ENCODE measurements at regions not wholly inside any gene's neighbourhood (a gene's known extent, or its start where the extent isn't known, plus 50 kb on each side); places are given as distances from the start of the nearest gene placed in this dataset.

GRCh38 chr10:3867454-3868270 lies 82.7 kb upstream of the KLF6 start:
- no peak overlapping the region for H3K4me2 ChIP-seq (ENCODE audit: insufficient read depth, low read length)
- H3K9ac ChIP-seq (ENCODE audit: insufficient read depth in 1 of 2, low read depth in 2 of 2, low read length in 2 of 2): no peak overlapping the region
- intact Hi-C loops (cut with micrococcal nuclease): no loop called here
- H3K4me3 ChIP-seq: no peak overlapping the region
- no peaks in the 10 kb centered on the region for H3K9me3 ChIP-seq (replicated peaks; ENCODE audit: control insufficient read depth, insufficient read depth, low read depth, low read length)
- DNase-seq (ENCODE audit: extremely low read depth in 1 of 4, low spot score in 3 of 4) (no peak), FAIRE-seq (no peak), ATAC-seq (no peak)
- H4K20me1 ChIP-seq (replicated peaks; ENCODE audit: control insufficient read depth, insufficient read depth, low read length): no peaks in the 10 kb centered on the region
- 33% methylated on average over 3 of the region's 3 CpGs for WGBS (ENCODE audit: insufficient coverage, low coverage, missing lambda C conversion rate)
- no peak overlapping the region for H2AFZ ChIP-seq (ENCODE audit: low read depth, low read length)
- POLR2A ChIA-PET: no interaction called here
- H3K4me1 ChIP-seq (replicated peaks in 1 of 2; ENCODE audit: control insufficient read depth in 2 of 2, insufficient read depth in 2 of 2, low read length in 2 of 2): peaks cover 3 to 4% of the 10 kb centered on the region in 2 experiments; a peak in 3 of 5 replicates
- TF ChIP-seq RBBP5 (IDR thresholded peaks at IDR 0.05; ENCODE audit: borderline replicate concordance, insufficient read depth, low read length, poor library complexity, severe bottlenecking): no peak
- TF ChIP-seq, protein P1, sequence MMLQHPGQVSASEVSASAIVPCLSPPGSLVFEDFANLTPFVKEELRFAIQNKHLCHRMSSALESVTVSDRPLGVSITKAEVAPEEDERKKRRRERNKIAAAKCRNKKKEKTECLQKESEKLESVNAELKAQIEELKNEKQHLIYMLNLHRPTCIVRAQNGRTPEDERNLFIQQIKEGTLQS (IDR thresholded peaks at IDR 0.05): 0 out of 2 replicates have a peak, but pooled peaks have one; percentile 9
- TF ChIP-seq, protein P1 (CRISPR knock-in tag; conservative IDR thresholded peaks at IDR 0.05): no peak
- H3K27me3 ChIP-seq (ENCODE audit: control insufficient read depth in 2 of 2, insufficient read depth in 2 of 2, low read length in 2 of 2): no peaks in the 10 kb centered on the region
- H3K79me2 ChIP-seq (ENCODE audit: control insufficient read depth, insufficient read depth, low read length): no peaks in the 10 kb centered on the region
- BruUV-seq (replicated peaks): no TSS peak
- CTCF ChIA-PET (ENCODE audit: low intra/inter-chr PET ratio): no interaction called here
- in situ Hi-C loops (cut with MboI): no loop called here
- H3K9me1 ChIP-seq (ENCODE audit: control insufficient read depth, insufficient read depth, low read length): no peaks in the 10 kb centered on the region
- no peak overlapping the region for H3K27ac ChIP-seq (ENCODE audit: extremely low read depth, low read depth, low read length)
- H3K36me3 ChIP-seq (ENCODE audit: control insufficient read depth, insufficient read depth, low read length): no peaks in the 10 kb centered on the region

Data from K562 (cell line).